HepG2 (cell line): ENCODE measurements at regions not wholly inside any gene's neighbourhood (a gene's known extent, or its start where the extent isn't known, plus 50 kb on each side); places are given as distances from the start of the nearest gene placed in this dataset.

Source experiments
- ATAC-seq: fragments of 200-7000 bp; cut with Tn5 transposase; 3 replicates; pipeline ENCODE4 v1.9.1; 2020; ENCODE audit warnings: mild to moderate bottlenecking, moderate library complexity
- BruUV-seq: library from RNA; stranded (reverse); fragments of 400-500 nt; replicated peaks from 2 replicates; lab custom pipeline; 2021; lab: Mats Ljungman, UMichigan
- CTCF ChIA-PET: fragments of 300-600 bp; formaldehyde crosslinking; extraction: SDS; loops from one replicate; lab custom pipeline; 2021; ENCODE audit warnings: low total read pairs, inconsistent platforms, low intra/inter-chr PET ratio; lab: Yijun Ruan, JAX
- POLR2A ChIA-PET: fragments of 350-600 bp; sonication (Branson Sonifier 250); formaldehyde crosslinking; loops from one replicate; lab custom pipeline; 2020; ENCODE audit warnings: antibody characterized with exemption, inconsistent platforms; lab: Yijun Ruan, JAX
- DNase-seq: peaks from one replicate; pipeline ENCODE4 v3.0.0-alpha.2; 2015; ENCODE audit warnings: low spot score
- FAIRE-seq: peaks from 3 replicates; lab custom pipeline; 2011; peaks lifted over from hg19 to GRCh38; lab: Jason Lieb, UNC
- H2AFZ ChIP-seq: one replicate; pipeline ENCODE4 v1.6.1; 2011; ENCODE audit warnings: low read length, inconsistent platforms
- H3K27ac ChIP-seq: fragments of 300-600 bp; 3 replicates; pipeline ENCODE4 v1.8.0; 2011; ENCODE audit warnings: mixed run types, mild to moderate bottlenecking, mixed read lengths, low read length, inconsistent platforms; ENCODE audit not compliant: insufficient read depth; ENCODE audit errors: extremely low read length
- H3K27me3 ChIP-seq, 2 experiments: fragments of 200-600 bp in 1 of 2; 2 replicates in 1 of 2; 3 replicates in 1 of 2; pipeline versions ENCODE4 v1.6.0 to v1.8.0; 2011; ENCODE audit warnings: low read length in 2 of 2, mild to moderate bottlenecking in 2 of 2, moderate library complexity in 2 of 2, inconsistent platforms in 1 of 2; ENCODE audit not compliant: insufficient read depth in 2 of 2, control insufficient read depth in 1 of 2
- H3K36me3 ChIP-seq, 2 experiments: fragments of 200-600 bp in 1 of 2; replicated peaks in 1 of 2; 2 replicates in 1 of 2; 3 replicates in 1 of 2; pipeline versions ENCODE4 v1.5.1 to v1.8.0; 2011; ENCODE audit warnings: low read length in 2 of 2, inconsistent platforms in 1 of 2; ENCODE audit not compliant: insufficient read depth in 2 of 2, control insufficient read depth in 1 of 2
- H3K4me1 ChIP-seq: 2 replicates; pipeline ENCODE4 v1.5.1; 2012; ENCODE audit warnings: low read length, inconsistent platforms; ENCODE audit not compliant: insufficient read depth
- H3K4me2 ChIP-seq: 2 replicates; pipeline ENCODE4 v1.6.0; 2011; ENCODE audit warnings: low read depth, low read length, inconsistent platforms
- H3K4me3 ChIP-seq, 3 experiments: fragments of 200-600 bp in 1 of 3; sonication (generic), shearing (Covaris generic) in 1 of 3; replicated peaks in 1 of 3; 2 replicates each; pipeline ENCODE4 v1.5.1; 2011 to 2016; ENCODE audit warnings: low read length in 3 of 3, inconsistent platforms in 2 of 3, low read depth in 2 of 3, mild to moderate bottlenecking in 2 of 3, control low read depth in 1 of 3, mixed read lengths in 1 of 3; ENCODE audit not compliant: insufficient read depth in 1 of 3
- H3K79me2 ChIP-seq: one replicate; pipeline ENCODE4 v1.6.1; 2011; ENCODE audit warnings: low read length, inconsistent platforms; ENCODE audit not compliant: insufficient read depth
- H3K9ac ChIP-seq: 2 replicates; pipeline ENCODE4 v1.6.0; 2011; ENCODE audit warnings: mild to moderate bottlenecking, low read depth, low read length, inconsistent platforms; ENCODE audit not compliant: insufficient read depth
- H3K9me3 ChIP-seq: 2 replicates; pipeline ENCODE4 v1.5.1; 2012; ENCODE audit warnings: mild to moderate bottlenecking, low read length
- H4K20me1 ChIP-seq: 2 replicates; pipeline ENCODE4 v1.6.0; 2011; ENCODE audit warnings: inconsistent platforms, mild to moderate bottlenecking, low read length, moderate library complexity; ENCODE audit not compliant: insufficient read depth
- TBX2 ChIP-seq: sonication (generic); formaldehyde crosslinking; IDR thresholded peaks from 2 replicates; pipeline ENCODE4 v1.5.0; 2020; ENCODE audit warnings: missing genetic modification reagents, mild to moderate bottlenecking, borderline replicate concordance
- TCF12 ChIP-seq, 2 experiments: fragments of 450-650 bp in 1 of 2; sonication (generic) in 1 of 2; formaldehyde crosslinking in 1 of 2; IDR thresholded peaks; 2 replicates each; pipeline versions ENCODE4 v1.6.1 to v1.8.0; 2017 to 2022; ENCODE audit warnings: antibody characterized with exemption in 1 of 2, mild to moderate bottlenecking in 1 of 2, missing genetic modification reagents in 1 of 2, moderate library complexity in 1 of 2
- ZFP1 ChIP-seq: IDR thresholded peaks from 2 replicates; pipeline ENCODE4 v1.6.1; 2016
- ZNF17 ChIP-seq: sonication (generic); formaldehyde crosslinking; IDR thresholded peaks from 2 replicates; pipeline ENCODE4 v1.5.0; 2020; ENCODE audit warnings: mild to moderate bottlenecking, missing genetic modification reagents
- ZNF260 ChIP-seq: sonication (generic); formaldehyde crosslinking; IDR thresholded peaks from 2 replicates; pipeline ENCODE4 v1.4.0; 2020; ENCODE audit warnings: missing genetic modification reagents, low read depth, mild to moderate bottlenecking, borderline replicate concordance
- WGBS: methylation state at CpG from one replicate; pipeline ENCODE4 v1.1.6; 2017; ENCODE audit warnings: low lambda C conversion rate; 5-methylcytosine and 5-hydroxymethylcytosine counted together
- in situ Hi-C: cut with HindIII; loops from 2 replicates; pipeline ENCODE4 v1.10.0; 2017; ENCODE audit warnings: low pct_unique_long_range_greater_than_20kb; ENCODE audit not compliant: extremely low pct_ligation_motif_present
- intact Hi-C: fragments of 100-400 bp; cut with micrococcal nuclease; formaldehyde crosslinking; loops from one replicate; pipeline ENCODE4 v1.10.0; 2022; ENCODE audit not compliant: unreplicated experiment
- TF ChIP-seq, protein P1 (sequence below): sonication (generic); formaldehyde crosslinking; IDR thresholded peaks from 2 replicates; pipeline ENCODE4 v1.5.0; 2020; ENCODE audit warnings: mild to moderate bottlenecking, missing genetic modification reagents
- TF ChIP-seq, protein P2 (sequence below): sonication (generic); formaldehyde crosslinking; IDR thresholded peaks from 2 replicates; pipeline ENCODE4 v1.5.0; 2020; ENCODE audit warnings: missing genetic modification reagents
- TF ChIP-seq, protein P3 (sequence below): sonication (generic); formaldehyde crosslinking; IDR thresholded peaks from 2 replicates; pipeline ENCODE4 v1.4.0; 2020; ENCODE audit warnings: missing genetic modification reagents, borderline replicate concordance
- TF ChIP-seq, protein P4 (sequence below): sonication (generic); formaldehyde crosslinking; IDR thresholded peaks from 2 replicates; pipeline ENCODE4 v1.8.0; 2022; ENCODE audit warnings: missing genetic modification reagents, mild to moderate bottlenecking, moderate library complexity, borderline replicate concordance
- TF ChIP-seq, protein P5 (sequence below): sonication (generic); formaldehyde crosslinking; IDR thresholded peaks from 2 replicates; pipeline ENCODE4 v1.5.0; 2020; ENCODE audit warnings: missing genetic modification reagents
- TF ChIP-seq, protein P6 (sequence below): sonication (generic); formaldehyde crosslinking; IDR thresholded peaks from 2 replicates; pipeline ENCODE4 v1.5.1; 2020; ENCODE audit warnings: missing genetic modification reagents, mild to moderate bottlenecking, borderline replicate concordance

DNA sequence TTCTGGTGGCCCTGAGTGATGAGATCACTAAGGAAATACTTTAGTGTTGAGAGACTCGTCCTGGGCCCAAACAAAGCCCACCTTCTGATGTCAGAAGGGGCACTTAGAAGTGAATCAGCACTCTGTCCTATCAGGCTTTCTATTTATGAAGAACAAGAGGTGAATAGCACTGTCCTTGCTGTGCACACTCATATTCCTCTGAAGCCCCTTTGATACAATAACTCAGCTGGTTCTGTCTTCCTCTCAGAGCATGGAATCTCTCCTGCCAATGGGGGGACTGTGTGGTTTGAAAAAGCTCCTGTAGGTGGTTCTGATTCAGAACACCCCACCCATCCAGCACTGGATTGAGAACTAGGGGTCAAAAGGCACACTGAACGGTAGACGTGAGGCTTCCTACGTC, 348.1 kb downstream of the ETS1 start:
- ChIA-PET POLR2A (no interaction called here), CTCF (no interaction called here)
- in situ Hi-C loops (no loop called here), intact Hi-C loops (no loop called here)
- no peak overlapping the region for H3K9ac ChIP-seq
- no peak for ATAC-seq
- H3K79me2 ChIP-seq, result no peaks in the 10 kb centered on the region
- WGBS, result 3% methylated on average over 4 of the region's 4 CpGs
- no peaks in the 10 kb centered on the region for H3K9me3 ChIP-seq
- no peaks in the 10 kb centered on the region for H3K4me1 ChIP-seq
- H4K20me1 ChIP-seq, result no peaks in the 10 kb centered on the region
- no peak for DNase-seq
- no peak for FAIRE-seq
- H2AFZ ChIP-seq, result no peak overlapping the region
- H3K4me2 ChIP-seq, result no peak overlapping the region
- no peaks in the 10 kb centered on the region for H3K36me3 ChIP-seq
- BruUV-seq, result no TSS peak
- H3K27me3 ChIP-seq, result no peaks in the 10 kb centered on the region
- no peak overlapping the region for H3K27ac ChIP-seq
- H3K4me3 ChIP-seq, result no peak overlapping the region
- TF ChIP-seq ZFP1 (CRISPR knock-in tag) (no peak), ZNF17 (CRISPR knock-in tag) (no peak), TCF12 (IDR thresholded peaks at IDR 0.05) (no peak), TCF12 (CRISPR knock-in tag; IDR thresholded peaks at IDR 0.05) (no peak), TBX2 (CRISPR knock-in tag) (no peak), ZNF260 (CRISPR knock-in tag) (no peak)
- TF ChIP-seq, protein P1, sequence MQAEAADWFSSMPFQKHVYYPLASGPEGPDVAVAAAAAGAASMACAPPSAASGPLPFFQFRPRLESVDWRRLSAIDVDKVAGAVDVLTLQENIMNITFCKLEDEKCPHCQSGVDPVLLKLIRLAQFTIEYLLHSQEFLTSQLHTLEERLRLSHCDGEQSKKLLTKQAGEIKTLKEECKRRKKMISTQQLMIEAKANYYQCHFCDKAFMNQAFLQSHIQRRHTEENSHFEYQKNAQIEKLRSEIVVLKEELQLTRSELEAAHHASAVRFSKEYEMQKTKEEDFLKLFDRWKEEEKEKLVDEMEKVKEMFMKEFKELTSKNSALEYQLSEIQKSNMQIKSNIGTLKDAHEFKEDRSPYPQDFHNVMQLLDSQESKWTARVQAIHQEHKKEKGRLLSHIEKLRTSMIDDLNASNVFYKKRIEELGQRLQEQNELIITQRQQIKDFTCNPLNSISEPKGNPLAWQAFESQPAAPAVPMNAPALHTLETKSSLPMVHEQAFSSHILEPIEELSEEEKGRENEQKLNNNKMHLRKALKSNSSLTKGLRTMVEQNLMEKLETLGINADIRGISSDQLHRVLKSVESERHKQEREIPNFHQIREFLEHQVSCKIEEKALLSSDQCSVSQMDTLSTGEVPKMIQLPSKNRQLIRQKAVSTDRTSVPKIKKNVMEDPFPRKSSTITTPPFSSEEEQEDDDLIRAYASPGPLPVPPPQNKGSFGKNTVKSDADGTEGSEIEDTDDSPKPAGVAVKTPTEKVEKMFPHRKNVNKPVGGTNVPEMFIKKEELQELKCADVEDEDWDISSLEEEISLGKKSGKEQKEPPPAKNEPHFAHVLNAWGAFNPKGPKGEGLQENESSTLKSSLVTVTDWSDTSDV, result no peak
- TF ChIP-seq, protein P2, sequence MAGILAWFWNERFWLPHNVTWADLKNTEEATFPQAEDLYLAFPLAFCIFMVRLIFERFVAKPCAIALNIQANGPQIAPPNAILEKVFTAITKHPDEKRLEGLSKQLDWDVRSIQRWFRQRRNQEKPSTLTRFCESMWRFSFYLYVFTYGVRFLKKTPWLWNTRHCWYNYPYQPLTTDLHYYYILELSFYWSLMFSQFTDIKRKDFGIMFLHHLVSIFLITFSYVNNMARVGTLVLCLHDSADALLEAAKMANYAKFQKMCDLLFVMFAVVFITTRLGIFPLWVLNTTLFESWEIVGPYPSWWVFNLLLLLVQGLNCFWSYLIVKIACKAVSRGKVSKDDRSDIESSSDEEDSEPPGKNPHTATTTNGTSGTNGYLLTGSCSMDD (CRISPR knock-in tag), result no peak
- TF ChIP-seq, protein P3, sequence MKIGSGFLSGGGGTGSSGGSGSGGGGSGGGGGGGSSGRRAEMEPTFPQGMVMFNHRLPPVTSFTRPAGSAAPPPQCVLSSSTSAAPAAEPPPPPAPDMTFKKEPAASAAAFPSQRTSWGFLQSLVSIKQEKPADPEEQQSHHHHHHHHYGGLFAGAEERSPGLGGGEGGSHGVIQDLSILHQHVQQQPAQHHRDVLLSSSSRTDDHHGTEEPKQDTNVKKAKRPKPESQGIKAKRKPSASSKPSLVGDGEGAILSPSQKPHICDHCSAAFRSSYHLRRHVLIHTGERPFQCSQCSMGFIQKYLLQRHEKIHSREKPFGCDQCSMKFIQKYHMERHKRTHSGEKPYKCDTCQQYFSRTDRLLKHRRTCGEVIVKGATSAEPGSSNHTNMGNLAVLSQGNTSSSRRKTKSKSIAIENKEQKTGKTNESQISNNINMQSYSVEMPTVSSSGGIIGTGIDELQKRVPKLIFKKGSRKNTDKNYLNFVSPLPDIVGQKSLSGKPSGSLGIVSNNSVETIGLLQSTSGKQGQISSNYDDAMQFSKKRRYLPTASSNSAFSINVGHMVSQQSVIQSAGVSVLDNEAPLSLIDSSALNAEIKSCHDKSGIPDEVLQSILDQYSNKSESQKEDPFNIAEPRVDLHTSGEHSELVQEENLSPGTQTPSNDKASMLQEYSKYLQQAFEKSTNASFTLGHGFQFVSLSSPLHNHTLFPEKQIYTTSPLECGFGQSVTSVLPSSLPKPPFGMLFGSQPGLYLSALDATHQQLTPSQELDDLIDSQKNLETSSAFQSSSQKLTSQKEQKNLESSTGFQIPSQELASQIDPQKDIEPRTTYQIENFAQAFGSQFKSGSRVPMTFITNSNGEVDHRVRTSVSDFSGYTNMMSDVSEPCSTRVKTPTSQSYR, result no peak
- TF ChIP-seq, protein P4, sequence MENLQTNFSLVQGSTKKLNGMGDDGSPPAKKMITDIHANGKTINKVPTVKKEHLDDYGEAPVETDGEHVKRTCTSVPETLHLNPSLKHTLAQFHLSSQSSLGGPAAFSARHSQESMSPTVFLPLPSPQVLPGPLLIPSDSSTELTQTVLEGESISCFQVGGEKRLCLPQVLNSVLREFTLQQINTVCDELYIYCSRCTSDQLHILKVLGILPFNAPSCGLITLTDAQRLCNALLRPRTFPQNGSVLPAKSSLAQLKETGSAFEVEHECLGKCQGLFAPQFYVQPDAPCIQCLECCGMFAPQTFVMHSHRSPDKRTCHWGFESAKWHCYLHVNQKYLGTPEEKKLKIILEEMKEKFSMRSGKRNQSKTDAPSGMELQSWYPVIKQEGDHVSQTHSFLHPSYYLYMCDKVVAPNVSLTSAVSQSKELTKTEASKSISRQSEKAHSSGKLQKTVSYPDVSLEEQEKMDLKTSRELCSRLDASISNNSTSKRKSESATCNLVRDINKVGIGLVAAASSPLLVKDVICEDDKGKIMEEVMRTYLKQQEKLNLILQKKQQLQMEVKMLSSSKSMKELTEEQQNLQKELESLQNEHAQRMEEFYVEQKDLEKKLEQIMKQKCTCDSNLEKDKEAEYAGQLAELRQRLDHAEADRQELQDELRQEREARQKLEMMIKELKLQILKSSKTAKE (CRISPR knock-in tag), result no peak
- TF ChIP-seq, protein P5, sequence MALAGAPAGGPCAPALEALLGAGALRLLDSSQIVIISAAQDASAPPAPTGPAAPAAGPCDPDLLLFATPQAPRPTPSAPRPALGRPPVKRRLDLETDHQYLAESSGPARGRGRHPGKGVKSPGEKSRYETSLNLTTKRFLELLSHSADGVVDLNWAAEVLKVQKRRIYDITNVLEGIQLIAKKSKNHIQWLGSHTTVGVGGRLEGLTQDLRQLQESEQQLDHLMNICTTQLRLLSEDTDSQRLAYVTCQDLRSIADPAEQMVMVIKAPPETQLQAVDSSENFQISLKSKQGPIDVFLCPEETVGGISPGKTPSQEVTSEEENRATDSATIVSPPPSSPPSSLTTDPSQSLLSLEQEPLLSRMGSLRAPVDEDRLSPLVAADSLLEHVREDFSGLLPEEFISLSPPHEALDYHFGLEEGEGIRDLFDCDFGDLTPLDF (CRISPR knock-in tag), result no peak
- TF ChIP-seq, protein P6, sequence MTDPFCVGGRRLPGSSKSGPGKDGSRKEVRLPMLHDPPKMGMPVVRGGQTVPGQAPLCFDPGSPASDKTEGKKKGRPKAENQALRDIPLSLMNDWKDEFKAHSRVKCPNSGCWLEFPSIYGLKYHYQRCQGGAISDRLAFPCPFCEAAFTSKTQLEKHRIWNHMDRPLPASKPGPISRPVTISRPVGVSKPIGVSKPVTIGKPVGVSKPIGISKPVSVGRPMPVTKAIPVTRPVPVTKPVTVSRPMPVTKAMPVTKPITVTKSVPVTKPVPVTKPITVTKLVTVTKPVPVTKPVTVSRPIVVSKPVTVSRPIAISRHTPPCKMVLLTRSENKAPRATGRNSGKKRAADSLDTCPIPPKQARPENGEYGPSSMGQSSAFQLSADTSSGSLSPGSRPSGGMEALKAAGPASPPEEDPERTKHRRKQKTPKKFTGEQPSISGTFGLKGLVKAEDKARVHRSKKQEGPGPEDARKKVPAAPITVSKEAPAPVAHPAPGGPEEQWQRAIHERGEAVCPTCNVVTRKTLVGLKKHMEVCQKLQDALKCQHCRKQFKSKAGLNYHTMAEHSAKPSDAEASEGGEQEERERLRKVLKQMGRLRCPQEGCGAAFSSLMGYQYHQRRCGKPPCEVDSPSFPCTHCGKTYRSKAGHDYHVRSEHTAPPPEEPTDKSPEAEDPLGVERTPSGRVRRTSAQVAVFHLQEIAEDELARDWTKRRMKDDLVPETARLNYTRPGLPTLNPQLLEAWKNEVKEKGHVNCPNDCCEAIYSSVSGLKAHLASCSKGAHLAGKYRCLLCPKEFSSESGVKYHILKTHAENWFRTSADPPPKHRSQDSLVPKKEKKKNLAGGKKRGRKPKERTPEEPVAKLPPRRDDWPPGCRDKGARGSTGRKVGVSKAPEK (CRISPR knock-in tag), result no peak
